T-helper 1 cell (primary cell): ENCODE measurements at regions not wholly inside any gene's neighbourhood (a gene's known extent, or its start where the extent isn't known, plus 50 kb on each side); places are given as distances from the start of the nearest gene placed in this dataset.

Source experiments
- DNase-seq, 5 donors: peaks; one replicate each; pipeline ENCODE4 v3.0.0-alpha.2; 2012 to 2020

DNA sequence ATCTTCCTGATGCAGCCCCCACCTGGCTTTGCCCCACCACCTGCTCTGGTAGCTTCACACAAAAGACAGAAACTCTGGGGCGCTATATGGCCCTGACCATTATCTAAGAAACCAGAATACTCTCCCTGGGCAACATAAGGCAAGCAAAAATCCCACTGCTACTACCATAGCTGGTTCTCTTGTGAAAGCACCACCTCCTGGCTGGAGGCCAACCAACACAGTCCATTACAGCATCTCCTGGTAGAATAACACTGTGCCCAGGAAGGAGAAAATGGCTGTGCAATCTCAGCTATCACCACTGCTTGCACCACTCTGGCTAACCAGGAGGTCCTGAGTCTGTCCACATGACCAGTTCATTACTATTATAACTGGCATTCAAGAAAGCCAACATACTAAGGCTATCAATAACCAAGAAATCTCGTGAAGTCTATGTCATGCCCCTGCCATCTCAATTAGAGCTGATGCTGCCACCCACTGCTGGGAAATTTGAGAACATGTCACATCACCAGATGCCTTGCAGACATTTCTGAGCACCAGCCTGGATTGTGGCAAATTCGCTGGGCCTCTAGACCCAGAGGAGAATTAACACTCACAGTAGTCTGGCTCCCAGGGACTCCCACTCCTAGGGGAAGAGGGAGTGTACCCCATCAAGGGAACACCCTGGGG is 1114.8 kb downstream of the ROBO2 start:
- DNase-seq = no peak

DNA sequence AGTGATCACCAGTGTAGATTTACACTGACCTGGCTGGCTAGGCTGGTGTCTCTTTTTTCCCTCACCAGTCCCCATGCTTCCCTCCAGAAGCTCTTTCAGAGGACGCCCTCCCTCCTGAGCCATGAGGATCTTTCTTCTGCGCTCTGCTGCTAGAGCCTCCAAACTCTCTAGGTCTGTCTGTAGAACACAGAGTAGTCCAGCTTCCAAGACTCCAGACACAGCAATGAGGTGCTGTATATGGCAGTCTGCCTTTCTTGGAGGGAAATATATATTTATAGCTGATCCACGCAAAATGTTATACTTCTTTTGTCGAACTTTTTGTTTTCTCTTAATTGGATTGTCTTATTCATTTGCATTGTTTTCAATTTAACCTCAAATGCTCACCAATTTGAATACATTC is 1121.8 kb downstream of the ROBO2 start:
- no peak for DNase-seq

DNA sequence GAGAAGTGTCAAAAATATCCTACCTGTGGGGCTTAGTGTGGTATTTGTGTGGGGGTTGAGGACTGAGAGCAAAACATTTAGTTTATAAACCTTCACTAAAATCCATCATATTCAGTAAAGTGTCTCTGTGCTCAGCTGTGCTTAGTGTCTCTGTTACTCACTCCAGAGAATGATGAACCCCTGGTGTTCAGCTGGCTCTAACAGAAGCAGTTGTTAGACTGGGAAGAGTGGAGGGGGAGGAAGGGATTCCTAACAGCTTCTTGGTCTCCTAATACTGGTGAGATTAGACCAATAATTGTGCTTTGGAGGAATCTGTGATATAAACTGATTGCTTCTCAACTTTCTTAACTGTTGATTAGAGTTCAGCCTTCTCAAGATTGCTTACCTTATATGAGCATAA is 1123.5 kb downstream of the ROBO2 start:
- DNase-seq = no peak

DNA sequence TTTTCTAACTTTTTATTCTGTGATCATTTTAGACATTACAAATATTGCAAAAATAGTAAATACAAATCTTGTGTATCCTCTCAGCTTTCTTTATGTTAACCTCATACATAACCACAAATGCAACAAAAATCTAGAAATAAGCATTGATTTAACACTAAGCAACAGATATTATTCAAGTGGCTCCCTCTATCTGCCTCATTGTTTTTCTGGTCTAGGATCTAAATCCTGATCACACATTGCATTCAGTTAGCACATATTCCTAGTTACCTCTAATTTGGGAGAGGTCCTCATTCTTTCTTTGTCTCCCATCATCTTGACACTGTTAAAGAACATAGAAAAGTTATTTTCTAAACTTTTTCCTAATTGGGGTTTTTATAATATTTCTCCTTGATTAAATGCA is 1126.0 kb downstream of the ROBO2 start:
- no peak for DNase-seq

DNA sequence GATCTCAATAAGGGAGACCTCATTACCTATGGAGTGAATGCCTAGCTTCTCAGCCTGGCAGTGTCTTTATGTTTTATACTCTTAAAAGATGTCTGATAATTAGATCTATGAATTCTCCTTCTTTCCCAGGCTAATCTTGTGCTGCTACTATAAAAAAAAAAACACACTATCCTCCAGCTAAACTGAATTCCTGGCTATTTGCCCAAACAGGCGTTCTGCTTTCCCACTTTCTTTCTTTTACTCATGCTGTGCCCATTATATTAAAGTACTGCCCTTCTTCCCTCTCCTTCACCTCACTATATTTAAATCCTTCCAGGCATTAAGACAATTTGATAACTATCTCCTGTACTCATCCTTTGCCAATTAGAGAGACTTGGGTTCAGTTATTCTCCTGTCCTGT is 1134.9 kb downstream of the ROBO2 start:
- no peak for DNase-seq

DNA sequence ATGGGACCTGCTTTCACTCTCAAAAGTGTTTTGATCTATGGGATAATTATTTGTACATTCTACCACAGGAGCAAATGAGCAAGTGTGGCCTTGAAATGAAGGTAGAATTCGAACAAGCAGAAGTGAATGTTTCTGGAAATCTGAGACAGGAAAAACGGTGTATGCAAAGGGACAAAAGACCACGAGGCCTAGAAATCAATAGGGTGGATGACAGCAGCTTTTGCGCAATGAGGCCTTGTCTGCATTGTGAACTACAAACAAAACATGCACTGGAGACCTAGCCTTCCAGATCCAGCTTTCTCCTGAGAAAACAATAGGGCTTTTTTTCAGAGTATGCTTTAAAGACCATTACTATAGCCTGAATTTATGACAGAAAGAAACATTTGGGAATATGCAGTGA is 1137.0 kb downstream of the ROBO2 start:
- DNase-seq = no peak

DNA sequence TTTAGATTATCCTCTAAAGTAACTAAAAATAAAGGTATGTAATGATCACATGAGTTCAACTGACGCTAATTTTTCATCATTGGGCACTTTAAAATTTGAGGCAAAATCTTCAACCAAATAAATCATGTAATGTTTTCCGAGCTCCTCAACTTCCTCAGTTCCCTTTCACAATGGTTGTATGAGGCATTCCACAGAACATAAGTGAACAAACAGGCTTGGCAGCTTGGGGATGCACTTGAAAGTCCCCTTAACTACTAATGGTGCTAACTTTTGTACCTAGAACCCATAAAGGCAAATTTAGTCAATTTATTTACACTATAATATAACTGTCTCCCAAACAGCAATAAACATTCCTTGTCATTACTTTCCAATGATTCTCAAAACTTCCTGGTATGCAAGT is 1137.9 kb downstream of the ROBO2 start:
- DNase-seq = no peak

DNA sequence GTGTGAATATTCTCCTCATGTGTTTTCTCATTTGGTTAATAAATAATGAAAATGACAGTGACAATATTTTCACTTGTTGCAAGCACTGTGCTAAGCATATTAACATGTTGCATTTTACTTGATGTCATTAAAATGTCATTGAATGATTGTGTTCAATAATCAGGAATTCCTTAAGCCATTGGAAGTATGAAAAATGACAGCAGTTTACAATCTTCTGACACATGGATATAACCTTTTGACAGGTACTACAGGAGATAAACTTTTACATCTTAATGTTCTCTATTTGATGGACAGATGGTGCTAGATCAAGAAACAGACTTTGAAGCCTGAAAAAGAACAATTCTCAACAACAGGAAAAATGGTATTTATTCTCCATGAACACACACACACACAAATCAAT is 1138.3 kb downstream of the ROBO2 start:
- no peak for DNase-seq

DNA sequence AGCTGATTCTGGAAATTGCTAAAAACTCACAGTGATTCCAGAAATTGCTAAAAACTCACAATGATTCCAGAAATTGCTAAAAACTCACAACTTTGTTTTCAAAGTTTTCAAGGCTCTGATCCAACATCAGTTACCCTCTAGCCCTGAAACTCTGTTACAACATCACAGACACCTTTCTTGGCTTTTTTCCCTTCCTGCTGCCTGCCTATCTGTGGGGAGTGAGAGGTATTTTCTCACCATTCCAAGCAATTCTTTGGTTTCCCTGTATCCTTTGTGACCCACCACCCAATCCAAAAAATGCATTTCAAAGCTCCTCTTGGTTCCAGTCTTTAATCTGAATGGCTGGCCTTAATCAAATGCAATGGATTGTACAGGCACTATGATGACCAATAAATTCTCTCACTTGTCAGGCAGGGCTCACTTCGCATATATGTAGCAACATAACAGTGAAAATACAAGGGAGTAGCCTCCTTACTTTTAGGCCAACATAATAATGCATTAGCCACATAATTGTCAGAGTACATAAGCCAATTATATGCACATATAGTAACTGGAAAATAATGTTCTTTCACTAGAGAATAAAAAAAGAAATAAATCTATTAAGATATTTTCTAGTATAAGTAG is 1139.0 kb downstream of the ROBO2 start:
- no peak for DNase-seq

DNA sequence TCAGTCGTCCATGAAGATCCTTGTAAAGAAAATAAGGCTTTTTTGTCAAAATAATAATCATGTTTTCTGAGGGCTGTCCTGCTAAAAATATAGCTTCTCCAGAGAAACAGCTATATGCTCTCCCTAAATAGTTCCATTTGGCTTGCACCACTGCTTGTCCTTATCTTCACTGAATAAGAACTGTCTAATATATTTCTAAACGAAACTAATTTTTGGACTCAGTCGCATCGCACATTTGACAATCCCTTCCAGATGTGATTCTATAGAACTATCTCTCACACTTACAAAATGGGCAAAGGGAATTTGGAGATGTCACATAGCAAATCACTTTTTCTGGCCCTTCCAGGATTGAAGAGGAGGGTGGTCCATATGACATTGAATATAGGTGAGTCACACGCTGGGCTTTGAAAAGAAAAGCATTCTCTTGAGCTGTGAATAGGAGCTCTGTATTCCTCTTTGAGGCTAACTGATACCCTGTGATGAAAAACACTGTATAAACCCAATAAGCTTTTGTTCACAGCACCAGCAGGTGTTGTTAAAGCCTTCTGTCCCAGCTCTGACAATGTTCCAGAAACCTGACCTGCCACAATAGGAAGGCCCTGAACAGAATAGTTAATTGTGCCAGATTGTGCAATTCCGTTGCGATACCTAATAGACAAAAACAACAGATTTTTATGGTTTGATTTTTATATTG is 1144.2 kb downstream of the ROBO2 start:
- no peak for DNase-seq

DNA sequence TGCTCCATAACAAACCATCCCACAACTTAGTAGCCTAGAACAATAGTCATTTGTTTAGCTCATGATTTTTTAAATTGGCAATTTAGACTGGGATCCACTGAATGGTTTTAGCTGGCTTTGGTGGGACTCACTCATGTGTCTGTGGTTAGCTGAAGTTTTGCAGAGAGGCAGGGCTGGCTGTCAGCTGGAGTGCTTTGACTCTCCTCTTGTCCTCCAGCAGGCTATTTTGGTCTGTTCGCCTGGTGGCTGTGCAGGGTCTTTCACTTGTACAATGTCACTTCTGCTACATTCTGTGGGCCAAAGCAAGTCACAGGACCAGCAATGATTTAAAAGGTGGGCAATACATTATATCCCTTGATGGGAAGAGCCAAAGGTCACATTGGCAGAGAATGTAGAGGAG is 1146.5 kb downstream of the ROBO2 start:
- no peak for DNase-seq

DNA sequence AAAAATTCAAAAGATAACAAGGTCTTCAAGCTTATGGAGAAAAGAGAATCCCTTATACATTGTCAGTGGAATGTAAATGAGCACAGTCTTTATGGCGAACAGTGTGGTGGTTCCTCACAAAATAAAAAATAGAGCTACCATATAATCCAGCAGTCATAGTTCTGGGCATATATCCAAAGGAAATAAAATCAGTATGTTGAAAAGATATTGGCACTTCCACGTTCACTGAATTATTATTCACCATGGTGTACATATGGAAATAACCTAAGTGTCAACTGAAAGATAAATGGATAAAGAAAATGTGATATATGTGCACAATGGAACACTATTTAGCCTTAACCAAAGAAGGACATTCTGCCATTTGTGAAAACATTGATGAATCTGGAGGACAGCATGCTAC is 1161.2 kb downstream of the ROBO2 start:
- no peak for DNase-seq

DNA sequence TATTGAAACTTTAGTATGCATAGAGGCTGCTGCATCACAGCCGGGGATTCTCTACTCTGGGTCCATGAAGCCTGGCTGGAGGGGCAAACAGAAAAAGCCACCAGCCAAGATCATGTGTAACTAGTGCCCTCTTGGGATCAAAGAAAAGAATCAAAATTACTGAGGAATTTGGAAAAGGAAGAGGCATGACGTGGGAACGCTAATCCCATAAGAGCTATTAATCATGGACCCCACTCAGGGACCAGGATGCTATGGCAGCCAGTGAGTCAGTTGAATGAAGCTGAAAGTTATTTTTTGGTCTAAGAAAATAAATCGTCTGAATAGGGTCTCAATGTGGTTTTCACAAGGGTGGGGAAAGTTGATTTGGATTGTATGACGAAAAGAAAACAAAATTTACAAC is 1165.1 kb downstream of the ROBO2 start:
- DNase-seq = no peak

DNA sequence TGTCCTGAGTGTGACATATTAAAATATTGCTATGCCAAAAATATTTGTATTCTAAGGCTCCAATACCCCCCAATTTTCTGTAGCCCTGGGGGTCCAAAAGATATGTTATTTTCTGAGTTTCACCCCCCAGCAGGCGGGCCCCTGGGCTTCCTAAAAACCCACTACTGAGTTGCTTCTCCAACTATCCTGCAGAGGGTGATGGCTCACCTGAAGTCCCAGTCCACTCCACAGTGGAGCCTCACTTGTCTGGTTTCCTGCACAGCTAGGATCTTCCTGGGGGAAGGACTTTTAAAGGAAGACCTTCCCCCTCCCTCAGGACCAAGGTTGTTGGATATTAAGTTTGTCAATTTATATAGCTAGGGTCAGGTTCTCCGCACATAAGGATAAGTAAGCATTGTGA is 1181.4 kb downstream of the ROBO2 start:
- DNase-seq = no peak

DNA sequence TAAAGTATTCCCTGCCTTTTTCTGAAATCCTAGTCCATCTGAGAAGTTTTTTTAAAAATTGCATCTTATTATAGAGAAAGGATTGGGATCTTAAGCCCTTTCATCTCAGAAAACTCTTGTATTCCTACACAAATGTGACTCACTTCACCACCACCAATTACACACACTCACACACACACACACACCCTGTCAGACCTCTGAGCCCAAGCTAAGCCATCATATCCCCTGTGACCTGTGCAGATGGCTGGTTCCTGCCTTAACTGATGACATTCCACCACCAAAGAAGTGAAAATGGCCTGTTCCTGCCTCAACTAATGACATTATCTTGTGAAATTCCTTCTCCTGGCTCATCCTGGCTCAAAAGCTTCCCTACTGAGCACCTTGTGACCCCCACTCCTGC is 1181.9 kb downstream of the ROBO2 start:
- DNase-seq = no peak

DNA sequence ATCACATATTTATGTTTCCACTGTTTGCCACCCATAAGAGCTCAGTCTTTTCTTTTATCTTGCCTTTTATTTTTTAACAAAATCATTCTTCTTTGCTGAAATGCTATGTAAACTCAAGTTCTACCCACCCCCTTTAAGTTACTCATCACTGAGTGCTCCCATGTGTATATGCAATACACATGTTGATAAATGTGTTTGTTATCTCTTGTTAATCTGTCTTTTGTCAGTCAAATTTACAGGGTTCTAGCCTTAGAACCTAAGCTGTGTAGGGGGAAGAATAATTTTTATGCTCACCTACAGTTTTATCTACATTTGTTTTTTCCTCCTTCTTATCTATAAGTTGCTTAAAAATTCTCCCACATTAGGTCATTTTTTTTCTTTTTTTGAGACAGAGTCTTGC is 1195.9 kb downstream of the ROBO2 start:
- no peak for DNase-seq

DNA sequence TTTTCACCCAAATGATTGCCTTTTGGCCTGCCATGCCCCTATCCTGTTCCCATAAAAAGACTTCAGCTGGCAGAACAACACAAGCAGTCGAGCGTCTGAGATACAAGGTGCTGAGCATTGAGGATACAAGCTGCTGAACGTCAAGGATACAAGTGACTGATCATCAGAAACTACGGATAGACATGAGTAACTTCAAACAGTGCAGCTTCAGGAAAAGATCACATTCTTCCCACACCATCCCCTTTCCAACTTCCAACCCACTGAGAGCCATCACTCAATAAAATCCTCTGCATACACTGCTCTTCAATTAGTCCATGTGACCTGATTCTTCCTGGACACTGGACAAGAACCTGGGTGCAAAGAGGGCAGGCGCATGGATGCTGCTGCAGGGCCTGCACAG is 1198.9 kb downstream of the ROBO2 start:
- no peak for DNase-seq

DNA sequence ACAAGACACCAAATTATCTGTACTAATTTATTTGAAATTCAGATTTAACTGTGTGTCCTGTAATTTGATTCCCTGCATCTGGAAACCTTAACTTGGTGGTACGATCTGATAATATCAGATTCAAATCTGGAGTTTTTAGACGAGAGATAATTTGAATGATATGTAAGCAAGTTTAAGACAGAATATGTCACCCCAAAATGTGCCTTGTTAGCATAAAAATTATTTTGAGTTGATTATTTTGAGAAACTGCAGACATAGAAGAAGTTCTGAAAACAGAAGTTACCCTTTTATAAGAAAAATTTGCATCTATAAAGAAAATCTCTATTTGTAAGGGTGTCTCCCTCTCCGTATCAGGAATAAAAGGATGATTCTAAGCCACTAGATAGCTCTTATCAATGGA is 1202.8 kb downstream of the ROBO2 start:
- no peak for DNase-seq

DNA sequence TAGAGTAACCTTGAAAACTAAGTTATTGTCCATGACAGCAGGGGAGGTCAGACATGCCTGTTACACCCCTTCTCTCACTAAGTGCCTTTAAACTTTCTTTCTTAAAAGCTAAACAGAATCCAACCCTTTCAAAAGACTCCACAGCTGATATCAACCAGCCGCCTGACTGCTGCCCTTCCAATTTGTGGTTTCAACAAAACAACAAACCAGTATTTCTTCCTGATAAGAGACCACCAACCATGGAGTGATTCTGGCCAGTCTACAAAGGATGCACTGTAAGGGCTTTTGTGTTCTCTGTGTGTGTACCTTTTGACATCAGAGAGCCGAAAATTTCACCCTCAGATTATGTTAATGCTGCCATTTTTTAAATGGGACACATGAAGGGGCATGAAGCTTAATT is 1204.2 kb downstream of the ROBO2 start:
- DNase-seq = no peak

DNA sequence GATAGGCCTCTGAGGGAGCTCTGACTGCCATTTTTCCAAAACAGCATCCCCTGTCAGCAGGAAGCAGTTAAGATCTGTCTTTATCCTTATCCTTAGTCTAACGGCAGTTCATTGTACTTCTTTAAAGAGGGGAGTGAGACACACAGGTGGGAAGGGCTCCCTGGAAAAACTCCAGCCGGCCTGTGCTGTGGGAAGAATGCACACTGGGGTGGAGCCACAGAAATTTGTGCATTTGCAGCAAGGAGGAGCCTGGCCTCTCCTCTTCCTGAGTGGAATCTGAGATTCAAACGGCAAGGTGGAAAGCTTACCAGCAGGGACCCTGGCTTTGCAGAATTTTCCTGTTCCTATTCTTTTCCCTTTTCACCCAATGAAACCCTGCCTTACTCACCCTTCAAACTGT is 1209.4 kb downstream of the ROBO2 start:
- no peak for DNase-seq

DNA sequence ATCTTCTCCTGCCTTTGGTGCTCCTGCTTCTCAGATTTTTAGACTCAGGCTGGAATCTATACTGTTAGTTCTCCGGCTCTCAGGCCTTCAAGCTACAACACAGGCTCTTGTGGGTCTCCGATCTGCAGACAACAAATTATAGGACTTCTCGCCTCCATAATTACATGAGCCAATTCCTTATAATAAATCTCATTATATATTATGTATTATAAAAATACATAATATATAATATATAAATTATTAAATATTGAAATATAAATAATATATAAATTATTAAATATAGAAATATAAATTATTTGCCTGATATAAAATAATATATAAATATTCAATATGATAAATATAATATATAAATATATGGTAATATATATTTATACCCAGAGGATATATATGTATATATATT is 1214.0 kb downstream of the ROBO2 start:
- no peak for DNase-seq

DNA sequence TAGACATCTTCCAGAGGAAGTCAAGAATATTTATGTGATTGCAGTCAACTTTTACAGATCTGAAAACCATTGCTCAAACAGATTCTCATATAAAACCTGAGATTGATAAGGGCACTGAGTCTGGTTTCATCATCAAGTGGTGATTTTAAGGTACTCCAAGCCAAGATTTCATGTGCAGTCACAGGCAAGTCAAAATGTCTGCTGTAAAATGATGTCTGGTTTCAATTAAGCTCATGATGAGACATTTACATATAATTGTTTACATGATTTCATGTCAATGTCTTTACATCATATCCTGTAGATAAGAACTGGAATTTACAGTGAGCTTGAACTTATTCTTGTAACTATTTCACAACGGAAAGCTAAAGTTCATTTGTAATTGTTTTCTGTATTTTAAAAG is 1215.5 kb downstream of the ROBO2 start:
- no peak for DNase-seq

DNA sequence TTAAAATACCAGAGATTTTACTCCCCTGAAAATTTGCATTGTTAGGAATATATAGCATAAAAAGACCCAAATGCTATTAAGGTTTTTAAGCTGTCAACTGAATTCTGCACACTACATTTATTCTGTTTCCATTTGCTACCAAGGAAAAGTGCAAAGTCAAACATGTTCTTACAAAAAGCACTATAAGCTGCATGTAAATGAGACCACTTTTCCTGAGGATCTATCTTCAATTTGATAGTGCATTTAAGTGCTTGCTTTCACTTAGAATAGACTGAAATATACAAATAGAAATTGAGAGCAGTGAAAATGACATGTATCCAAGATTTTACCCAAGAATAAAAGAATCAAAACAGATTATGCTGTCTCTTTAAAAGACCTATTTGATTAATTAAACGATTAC is 1216.2 kb downstream of the ROBO2 start:
- no peak for DNase-seq

DNA sequence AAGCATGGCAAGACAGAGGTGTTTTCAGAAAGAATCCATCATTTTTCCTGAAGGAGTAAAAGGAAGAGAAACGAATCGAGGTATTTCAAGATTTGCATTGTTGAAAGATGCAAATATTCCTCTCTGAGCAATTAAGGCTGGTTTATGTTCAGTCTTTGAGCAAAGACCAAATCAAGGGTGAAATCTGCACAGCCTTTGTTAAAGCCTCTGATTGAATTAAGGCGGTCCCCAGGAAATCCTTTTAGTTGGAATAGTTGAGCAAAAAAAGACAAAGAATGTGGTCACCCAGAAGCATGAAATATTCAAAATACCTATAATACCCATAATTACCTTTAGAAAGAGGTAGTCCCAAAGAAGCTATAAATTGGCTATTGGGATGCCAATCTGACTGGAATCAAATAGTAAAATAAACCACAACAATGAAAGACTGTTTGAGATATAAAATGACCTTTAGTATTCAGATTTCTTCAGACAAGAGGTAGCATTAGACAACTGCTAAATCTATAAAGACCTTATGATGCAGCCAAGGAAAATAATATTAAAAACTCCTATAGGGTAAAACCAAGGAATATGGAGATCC is 1218.1 kb downstream of the ROBO2 start:
- no peak for DNase-seq
